ENCODE measurements at regions not wholly inside any gene's neighbourhood (a gene's known extent, or its start where the extent isn't known, plus 50 kb on each side); places are given as distances from the start of the nearest gene placed in this dataset.

DNA sequence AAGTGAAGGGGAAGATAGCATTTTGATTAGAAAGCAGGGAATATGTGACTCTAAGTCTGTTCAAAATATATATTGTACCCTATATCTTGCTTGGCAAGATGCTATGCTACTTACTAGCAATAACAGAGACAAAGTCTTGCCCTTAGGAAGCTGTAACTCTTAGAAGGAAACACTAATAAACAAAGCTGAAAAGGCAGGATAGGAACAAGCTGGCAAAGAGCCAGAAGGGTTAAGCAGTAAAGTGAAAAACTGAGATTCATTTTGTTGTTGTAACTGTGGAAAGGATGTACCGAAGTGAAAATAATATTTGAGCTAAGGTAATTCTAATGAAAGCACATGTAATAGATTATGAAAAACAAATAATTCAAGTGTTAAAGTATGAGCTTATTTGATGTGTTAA is 527.1 kb upstream of the FLRT2 start:
- TF ChIP-seq, protein P1, sequence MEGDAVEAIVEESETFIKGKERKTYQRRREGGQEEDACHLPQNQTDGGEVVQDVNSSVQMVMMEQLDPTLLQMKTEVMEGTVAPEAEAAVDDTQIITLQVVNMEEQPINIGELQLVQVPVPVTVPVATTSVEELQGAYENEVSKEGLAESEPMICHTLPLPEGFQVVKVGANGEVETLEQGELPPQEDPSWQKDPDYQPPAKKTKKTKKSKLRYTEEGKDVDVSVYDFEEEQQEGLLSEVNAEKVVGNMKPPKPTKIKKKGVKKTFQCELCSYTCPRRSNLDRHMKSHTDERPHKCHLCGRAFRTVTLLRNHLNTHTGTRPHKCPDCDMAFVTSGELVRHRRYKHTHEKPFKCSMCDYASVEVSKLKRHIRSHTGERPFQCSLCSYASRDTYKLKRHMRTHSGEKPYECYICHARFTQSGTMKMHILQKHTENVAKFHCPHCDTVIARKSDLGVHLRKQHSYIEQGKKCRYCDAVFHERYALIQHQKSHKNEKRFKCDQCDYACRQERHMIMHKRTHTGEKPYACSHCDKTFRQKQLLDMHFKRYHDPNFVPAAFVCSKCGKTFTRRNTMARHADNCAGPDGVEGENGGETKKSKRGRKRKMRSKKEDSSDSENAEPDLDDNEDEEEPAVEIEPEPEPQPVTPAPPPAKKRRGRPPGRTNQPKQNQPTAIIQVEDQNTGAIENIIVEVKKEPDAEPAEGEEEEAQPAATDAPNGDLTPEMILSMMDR (IDR thresholded peaks at IDR 0.05; ENCODE audit: poor library complexity) = no peak
- TF ChIP-seq EZH2 (IDR thresholded peaks at IDR 0.05; ENCODE audit: borderline replicate concordance) = no peak
